HG02642 (cell line): ENCODE measurements at regions not wholly inside any gene's neighbourhood (a gene's known extent, or its start where the extent isn't known, plus 50 kb on each side); places are given as distances from the start of the nearest gene placed in this dataset.

Source experiments
- ATAC-seq: cut with Tn5 transposase; IDR thresholded peaks from one replicate; pipeline ENCODE4 v1.9.1; 2021; ENCODE audit warnings: mild to moderate bottlenecking; ENCODE audit not compliant: unreplicated experiment, poor library complexity

DNA sequence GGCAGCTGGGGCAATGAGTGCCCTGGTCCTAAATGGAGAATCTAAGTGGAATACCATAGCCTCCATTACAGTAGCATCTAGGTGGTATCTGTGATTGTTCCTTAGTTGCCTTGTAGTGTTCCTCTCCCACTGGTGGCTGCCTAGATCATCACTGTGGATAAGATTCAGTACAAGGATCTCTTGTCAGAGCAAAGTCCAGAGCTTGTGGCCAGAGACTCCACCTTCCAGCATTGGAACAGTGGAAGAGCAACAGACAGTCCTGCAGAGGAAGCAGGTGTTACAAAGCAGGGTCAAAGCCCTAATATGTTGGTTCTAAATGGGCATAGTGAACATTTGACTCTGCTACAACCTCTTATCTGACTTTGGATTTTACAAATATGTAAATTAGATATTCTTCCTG is 194.1 kb upstream of the GRIK2 start:
- ATAC-seq: no peak

DNA sequence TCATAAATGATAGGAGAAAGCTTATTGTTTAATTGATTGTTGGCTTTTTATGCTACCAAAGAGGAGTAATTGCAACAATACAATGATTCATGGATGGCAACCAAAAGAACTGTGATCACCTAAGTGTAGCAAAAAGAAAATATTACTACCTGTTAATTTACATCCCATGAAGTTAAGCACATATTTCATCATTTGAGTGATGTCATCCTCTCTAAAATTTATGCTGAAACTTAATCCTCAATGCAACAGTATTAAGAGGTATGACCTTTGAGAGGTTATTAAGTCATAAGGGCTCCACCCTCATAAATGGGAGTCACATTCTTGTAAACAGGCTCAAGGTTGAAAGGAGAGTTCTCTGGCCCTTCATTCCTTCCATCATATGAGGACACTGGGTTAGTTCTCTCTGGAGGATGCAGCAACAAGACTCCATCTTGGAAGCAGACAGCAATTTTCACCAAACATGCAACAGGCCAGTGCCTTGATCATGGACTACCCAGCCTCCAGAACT is 190.6 kb upstream of the GRIK2 start:
- no peak for ATAC-seq

DNA sequence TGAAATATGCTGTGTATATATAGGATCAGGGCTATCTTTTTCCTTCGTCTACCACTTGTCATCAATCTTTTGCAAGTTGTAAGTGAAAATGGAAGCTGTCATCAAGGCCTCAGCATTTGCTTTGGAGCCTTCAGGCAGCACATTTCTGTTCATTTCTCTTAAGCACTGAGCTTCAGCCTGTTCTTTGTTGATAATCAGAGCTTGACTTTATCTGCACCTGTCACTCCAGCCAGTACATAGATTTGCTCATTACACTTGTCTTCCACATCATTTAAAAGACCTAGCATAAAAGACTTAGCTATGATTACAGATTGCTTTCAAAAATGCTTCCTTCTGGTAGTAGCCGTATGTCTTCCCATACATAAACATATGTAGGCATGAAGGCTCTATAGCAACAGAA is 189.8 kb upstream of the GRIK2 start:
- ATAC-seq: no peak

DNA sequence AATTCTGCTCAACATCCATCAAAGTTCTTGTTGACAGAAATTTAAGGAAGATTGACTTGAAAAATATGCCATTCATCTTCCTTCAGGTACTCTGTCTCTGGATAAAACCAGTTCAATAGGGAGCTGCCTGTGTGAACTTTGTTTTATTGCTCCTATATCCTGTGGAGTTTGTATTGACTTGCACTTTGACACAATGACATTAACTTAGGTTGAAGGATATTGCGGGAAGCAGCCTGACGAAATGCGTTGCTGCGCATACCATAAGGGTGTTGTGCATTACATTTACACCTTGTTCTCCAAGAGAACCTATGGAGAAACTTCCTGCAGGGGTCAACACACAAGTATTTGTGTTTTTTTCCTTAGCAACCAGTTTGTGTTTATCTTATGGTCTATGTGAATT is 185.4 kb upstream of the GRIK2 start:
- no peak for ATAC-seq

DNA sequence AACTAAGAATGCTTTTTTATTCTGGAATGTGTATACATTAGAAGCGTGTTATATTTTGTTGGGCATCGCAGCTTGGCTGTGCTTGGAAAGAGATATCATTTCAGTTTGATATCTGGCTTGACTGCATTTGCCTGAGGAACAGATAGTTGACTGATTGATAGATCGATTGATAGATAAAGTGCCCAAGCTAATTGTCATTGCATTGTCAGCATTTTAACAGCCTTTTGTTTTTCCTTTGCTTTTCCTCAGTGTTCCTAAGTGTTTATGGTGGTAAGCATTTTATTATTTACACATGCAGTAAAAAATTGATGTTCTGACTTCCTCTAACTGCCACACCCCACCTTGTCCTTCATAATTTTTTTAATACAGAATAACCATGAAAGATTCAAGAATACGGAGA is 180.9 kb upstream of the GRIK2 start:
- no peak for ATAC-seq

DNA sequence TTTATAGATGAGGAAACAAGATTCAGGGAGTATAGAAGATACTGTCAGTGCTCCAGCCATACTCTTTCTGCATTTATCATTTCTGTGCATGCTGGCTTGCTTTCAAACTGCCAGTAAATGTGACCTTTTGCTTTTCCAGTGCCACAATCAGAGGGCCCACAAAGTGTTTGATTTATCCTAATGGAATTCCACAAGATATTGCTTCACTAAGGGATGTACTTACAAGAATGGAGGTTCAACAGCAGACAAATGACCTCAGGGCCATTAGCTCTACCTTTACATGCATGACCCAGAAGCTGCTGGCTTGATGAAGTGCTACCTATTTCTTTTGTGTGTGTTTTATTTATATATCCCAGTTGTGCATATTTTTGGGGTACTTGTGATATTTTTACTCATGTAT is 171.5 kb upstream of the GRIK2 start:
- ATAC-seq: no peak

DNA sequence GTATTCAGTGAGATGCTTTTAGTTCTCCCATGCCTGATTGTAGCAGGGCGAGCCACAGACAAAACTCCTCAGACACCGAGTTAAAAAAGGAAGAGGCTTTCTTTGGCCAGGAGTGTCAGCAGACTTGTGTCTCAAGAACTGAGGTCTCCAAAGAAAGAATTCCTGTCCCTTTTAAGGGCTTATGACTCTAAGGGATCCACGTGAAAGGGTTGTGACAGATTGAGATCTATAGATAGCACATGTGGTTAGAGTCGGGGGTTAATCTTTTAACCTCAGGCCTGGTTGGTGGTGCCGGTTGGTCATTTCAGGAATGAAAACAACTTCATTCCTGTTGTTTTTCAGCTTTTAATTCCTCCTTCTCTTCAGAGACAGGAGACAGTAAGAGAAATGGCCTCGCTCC is 168.8 kb upstream of the GRIK2 start:
- ATAC-seq: no peak

DNA sequence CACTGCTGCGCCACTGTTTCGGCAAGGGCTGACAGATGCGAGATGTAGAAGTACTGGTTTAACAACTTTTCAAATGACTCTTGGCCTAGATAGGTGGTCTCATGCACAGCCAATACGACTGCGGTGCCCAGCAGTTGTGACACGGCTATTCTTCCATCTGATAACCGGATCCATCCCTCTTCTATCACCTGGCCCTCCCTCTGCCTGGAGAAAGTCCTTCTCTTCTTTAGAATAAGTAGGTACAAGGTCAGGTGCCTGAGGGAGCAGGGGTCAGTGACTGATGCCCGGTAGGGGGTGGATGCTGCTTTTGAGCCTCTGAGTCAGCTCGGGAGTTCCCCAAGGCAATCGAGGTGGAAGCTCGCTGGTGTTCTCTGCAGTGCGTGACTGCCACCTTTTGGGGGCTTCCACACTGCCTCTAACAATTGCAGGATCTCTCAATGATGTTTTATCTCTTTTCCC is 166.8 kb upstream of the GRIK2 start:
- no peak for ATAC-seq

DNA sequence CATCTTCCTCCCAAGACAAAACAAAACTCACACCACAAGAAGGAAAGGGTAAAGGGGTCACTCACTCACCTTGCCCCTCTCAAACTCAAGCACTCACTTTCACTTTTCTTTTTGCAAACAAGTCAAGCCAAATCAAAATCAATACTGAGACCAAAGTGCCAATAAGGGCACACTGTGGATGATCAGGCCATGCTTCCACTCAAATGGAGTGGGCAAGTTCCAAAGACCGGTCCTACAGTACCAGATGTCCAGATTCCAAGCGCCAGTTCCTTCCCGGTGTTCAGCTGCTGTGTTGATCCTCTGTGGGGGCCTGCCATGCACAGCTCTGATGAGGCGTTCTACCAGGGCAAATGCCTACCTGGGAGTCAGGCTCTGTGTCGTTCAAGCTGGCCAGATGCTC is 162.6 kb upstream of the GRIK2 start:
- no peak for ATAC-seq

DNA sequence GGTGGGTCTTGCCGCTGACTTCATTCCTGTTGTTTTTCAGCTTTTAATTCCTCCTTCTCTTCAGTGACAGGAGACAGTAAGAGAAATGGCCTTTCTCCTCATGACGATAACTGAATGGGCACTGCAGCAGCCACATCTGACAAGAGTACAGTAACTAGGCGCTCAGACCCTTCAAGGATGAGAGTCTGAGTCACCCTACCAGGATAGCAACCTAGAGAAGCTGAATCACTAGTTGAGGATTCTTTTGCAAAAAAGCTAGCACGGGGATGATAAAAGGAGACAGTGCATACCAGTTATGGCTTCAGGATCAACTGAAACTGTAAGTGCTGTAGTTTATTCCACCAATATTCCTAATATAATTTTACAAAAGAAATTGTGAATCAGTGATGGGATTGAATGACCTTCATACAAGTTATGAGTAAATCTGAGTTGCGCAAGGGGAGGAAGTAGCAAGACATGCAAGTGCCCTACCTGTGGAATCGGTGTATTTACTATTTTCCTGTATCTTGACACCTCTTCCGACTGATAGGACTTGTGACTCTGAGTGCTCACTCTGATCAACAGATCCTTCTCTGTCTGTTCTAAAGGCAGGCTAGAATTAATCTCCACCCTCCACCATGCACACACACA is 161.8 kb upstream of the GRIK2 start:
- no peak for ATAC-seq

DNA sequence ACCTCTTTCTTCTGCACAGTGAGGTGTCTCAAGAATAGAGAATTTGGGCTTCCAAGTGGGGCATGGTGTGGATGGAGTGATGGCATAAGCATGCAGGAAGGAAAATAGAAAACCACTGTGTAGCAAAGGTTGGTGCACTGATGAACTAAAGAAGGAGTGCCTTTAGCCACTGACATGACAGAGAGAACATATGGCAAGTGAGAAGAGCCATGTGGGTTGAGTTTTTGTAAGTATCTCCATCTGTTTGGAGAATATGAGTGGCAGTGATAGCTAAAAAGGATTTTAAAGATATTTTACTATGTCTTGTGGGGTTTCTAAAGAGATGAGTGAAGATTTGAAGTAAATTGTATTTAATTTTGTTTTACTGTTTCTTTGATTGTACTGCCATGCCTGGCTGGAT is 160.5 kb upstream of the GRIK2 start:
- no peak for ATAC-seq

DNA sequence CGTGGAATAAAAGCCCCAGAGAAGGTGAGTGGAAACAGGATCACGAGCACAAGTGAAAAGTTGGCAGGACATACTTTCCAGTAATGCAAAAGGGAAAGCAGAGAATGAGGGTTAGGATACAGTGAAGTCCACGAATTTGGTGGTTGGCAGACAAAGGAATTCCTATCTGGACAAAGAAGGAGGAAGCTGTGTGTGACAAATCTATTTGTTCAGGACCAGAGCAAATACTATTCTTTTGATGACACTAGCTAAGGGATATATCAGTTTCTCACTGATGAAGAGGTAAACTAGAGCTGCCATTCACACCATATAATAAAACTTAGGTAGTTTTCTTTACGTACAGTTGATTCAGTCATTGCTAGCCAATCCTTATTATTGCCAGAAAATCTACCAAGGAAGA is 156.8 kb upstream of the GRIK2 start:
- no peak for ATAC-seq

DNA sequence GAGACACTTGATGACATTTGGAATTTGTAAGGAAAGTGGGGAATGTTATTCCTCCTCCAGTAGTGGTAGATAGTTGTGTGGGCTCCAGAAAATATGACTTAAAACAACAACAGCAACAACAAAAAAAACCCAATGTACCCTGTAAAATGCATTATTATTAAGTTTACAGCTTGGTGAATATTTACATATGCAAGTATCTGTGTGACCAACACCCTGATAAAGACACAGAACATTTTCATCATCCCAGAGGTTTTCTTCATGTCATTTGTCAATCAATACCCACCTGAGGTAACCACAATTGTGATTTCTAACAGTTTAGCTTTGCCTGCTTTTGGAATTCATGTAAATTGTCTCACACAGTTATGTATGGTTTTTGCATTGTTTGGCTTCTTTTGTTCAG is 152.1 kb upstream of the GRIK2 start:
- ATAC-seq: no peak

DNA sequence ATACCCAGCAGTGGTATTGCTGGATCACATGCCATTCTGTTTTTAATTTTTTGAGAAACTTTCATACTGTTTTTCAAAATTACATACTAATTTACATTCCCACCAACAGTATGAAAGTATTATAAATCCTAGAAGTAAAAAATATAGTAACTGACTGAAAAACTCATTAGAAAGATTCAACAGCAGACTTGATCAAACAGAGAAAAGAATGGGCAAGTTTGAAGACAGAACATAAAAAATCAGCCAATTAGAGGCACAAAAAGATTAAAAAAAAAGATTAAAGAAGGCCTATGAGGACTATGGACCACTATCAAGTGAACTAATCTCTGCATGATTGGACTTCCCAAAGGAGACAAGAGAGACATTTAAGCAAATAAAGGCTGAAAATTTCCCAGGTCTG is 144.0 kb upstream of the GRIK2 start:
- no peak for ATAC-seq

DNA sequence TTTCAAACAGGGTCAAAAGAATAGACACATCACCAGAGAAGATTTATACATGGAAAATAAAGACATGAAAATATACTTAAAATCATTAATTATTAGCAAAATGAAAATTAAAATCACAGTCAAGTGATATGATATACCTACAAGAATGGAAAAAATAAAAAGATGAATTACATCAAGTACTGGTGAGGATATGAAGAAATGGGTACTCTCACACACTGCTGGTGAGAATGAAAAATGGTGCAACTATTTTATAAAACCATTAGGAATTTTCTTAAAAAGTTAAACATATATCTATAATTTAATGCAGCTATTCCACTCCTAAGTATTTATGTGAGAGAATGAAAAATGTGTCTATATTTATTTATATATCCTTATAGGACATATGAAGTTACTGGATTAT is 136.3 kb upstream of the GRIK2 start:
- ATAC-seq: no peak

DNA sequence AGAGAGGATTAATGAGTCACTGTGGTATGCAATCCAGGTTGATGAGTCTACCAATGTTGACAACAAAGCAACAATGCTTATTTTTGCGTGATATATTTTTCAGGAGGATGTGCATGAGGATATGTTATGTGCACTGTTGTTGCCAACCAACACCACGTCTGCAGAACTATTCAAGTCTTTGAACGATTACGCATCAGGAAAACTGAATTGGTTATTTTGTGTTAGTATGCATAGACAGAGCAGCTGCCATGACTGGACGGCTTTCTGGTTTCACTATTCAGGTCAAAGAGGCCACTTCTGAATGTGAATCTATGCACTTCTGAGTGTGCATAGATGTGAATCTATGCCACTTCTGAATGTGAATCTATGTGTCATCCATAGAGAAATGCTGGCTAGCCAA is 134.0 kb upstream of the GRIK2 start:
- no peak for ATAC-seq

DNA sequence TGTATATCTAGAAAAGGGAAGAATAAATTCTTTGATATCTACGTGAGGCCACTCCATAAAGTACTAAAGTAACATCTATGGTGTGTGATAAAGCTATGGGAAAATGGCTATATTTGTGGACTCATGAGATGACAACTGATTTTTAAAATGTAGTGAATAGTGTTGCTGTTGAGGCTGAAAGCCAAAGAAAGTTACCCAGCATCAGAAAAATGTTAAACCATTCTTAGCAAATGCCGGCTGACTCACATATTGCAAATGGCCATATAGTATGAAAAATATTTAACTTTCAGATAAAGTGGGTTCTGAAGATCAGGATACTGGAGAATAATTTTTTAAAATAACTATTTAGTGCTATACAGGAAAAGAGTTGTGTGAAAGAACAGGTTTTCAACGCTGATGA is 129.9 kb upstream of the GRIK2 start:
- ATAC-seq: no peak

DNA sequence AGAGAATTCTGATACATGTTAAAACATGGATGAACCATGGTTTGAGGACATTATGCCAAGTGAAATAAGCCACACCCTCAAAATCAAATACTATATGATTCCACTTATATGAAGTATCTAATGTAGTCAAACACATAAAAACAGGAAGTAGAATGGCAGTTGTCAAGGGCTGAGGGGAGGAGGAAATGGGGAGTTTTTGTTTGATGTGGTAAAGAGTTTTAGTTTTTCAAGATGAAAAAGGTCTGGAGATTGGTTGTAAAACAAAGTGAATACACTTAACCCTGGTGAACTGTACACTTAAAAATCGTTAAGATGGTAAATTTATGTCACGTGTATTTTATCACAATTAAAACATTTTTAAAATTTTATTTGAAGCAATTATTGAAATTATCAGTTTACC is 127.4 kb upstream of the GRIK2 start:
- ATAC-seq: no peak

DNA sequence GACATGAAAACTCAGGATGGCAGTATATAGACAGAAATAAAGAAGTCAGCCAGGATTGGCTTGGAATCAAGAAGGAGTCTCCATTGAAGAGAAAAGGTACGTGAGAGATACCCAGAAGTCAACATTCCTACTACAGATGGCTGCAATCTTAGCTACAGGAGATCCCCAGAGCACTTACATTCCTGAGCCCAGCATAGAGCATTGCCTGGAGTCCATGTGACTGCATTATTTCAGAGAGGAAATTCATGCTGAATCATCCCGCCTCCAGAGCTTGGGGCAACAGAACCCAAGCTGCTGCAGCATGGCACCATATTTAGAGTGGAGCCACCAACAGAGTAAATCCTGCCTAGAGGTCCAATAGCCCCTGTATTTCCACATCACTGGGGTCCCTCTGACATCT is 125.0 kb upstream of the GRIK2 start:
- ATAC-seq: no peak

DNA sequence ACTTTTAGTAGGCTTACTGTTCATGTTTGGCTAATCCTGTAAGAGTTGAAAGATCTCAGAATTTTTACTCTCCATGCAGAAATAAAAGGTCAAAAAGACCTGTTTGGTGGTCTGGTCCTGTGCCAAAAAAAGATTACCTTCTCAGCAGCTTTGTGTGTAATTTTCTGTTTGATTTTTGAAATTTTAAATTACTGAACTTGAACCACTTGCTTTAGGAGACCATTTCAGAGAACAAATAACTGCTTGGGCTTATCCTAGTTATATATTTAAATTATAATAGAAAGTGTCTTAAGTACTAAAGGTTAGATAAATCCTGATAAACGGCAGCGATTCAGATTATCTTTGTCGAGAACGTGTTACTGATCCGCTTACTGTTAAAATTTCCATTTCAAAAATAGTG is 118.3 kb upstream of the GRIK2 start:
- ATAC-seq: no peak

DNA sequence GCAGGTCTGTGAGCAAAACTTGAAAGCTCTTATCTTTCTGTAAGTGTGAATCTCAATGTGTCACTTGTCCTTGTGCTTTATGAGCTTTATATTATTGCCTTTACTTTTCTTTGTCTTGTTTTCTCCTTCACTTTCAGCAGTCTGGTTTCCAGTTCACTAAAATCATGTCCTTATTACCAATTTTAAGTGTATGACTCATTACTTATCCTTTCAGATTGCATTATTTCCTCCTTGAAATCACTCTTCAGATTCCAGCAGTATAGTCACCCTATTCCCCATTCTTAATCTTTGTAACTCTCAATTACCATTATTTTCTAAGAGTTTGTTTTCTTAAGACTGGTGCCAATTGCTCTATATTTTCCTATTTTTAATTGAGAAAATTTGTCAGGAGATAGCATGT is 117.4 kb upstream of the GRIK2 start:
- no peak for ATAC-seq

DNA sequence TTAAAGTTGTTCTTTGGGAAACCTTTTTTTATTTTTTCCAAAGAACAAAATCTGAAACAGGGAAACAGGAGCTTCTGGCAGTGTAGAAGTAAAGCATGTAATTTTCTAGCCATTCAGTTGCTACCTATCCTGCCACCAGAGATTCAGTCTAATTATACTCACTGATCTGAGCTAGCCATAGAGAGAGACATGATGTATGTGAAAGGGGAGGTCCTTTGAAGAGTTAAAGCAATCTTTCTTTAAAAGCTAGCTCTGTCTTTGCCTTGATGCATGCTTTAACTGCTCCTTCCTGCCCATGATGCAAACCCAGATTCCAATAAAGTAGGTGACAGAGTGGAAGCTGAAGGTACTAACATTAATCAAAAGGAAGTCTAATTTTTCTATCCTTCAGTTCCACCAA is 114.1 kb upstream of the GRIK2 start:
- no peak for ATAC-seq

DNA sequence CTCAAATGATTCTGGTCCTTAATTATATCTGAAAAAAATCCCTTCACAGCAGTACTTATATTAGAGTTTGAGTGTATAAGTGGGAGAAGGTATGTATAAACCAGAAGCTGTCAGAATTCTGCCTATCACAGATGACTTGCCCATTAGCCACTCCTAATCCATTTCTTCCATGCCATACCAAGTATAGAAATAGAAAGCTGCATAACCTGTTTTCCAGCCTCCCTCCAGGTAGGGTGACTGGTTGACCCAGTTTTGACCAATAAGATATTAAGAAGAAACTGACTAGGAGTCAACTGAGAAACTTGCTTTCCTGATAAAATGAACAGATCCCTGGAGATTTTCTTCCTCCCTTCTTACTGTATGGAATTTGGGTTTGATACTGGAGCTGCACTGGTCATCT is 112.2 kb upstream of the GRIK2 start:
- ATAC-seq: no peak
